ENCODE measurements at regions not wholly inside any gene's neighbourhood (a gene's known extent, or its start where the extent isn't known, plus 50 kb on each side); places are given as distances from the start of the nearest gene placed in this dataset.

- no peak for DNase-seq
Measured at GRCh38 chr1:229069176-229069575, 201.7 kb upstream of the RAB4A start.

GRCh38 chr1:229070168-229070567 lies 200.7 kb upstream of the RAB4A start:
- DNase-seq: no peak

DNA sequence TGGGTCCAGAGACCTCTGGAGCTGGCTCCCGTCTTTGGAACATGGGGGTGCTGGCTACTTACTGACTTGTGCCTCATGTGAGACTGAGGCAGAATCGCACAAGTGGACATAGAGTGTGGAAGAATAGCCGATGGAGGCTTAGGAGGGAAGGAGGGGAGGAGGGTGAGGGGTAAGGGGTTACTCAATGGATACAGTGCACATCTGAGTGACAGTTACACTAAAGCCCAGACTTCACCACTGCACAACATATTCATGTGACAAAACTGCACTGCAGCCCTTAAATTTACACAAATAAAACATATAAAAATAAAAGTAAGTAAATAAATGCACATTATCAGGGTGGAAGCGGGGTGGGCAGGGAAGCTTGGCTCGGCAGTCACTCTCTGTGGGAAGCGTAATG lies 197.7 kb upstream of the RAB4A start:
- no peak for DNase-seq

GRCh38 chr1:229075217-229075616 lies 195.7 kb upstream of the RAB4A start:
- no peak for DNase-seq

- no peak for DNase-seq
Measured at GRCh38 chr1:229075716-229076115, 195.2 kb upstream of the RAB4A start.

DNA sequence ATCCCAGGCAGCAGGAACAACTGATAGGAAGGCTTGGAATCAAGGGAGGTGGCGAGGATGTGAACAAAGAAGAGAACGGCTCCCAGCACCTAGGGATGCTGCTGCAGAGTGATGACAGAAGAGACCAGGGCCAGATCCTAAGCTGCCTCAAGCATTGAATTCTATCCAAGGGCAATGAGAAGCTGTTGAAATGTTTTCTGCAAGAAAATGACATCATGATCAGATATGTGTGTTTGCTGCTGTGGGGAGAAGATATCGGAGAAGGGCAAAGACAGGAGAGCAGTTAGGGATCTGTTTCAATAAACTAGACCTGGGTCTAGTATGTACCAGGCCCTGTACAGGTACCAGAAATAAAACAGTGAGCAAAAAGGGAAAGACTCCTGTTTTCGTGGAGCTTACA lies 194.7 kb upstream of the RAB4A start:
- no peak for DNase-seq

DNA sequence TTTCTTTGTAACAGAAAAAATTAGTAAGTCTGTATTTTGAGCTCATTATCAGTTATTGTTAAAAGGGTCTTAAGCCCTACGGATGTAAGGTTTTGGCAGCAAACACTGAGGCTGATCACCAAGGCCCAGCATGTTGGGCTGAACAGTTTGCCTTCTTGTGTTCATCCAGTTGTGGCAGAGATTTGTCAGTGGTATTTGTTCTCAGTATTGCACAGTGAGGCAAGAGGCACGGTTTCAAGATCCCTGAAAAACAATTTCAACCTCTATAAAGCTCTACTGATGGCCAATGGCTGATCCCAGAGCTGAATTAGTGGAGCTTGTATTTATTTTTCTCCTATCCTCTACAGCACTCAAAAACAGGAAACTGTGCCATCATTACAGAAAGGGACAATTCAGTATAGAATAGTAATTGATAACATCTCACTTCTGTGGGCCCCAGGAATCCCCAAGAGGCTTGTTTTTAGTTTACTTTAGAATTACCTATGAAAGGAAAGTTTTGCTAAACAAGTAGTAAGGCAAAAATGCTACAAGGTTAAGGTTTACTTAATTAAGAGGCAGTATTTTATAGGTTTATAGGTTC lies 191.8 kb upstream of the RAB4A start:
- no peak for DNase-seq

DNA sequence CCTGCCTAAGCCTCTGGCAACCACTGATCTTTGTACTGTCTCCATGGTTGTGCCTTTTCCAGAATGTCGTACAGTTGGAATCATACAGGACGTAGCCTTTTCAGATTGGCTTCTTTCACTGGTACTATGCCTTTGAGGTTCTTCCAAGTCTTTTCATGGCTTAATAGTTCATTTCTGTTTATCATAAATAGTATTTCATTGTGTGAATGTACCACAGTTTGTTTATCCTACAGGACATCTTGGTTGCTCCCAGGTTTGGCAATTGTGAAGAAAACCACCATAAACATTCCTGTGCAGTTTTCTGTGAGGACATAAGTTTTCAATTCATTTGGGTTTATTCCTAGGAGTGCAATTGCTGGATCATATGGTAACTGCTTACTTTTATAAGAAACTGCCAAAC lies 190.6 kb upstream of the RAB4A start:
- no peak for DNase-seq

- no peak for DNase-seq
Measured at GRCh38 chr1:229085291-229085690, 185.6 kb upstream of the RAB4A start.

GRCh38 chr1:229086091-229086490 lies 184.8 kb upstream of the RAB4A start:
- no peak for DNase-seq

DNA sequence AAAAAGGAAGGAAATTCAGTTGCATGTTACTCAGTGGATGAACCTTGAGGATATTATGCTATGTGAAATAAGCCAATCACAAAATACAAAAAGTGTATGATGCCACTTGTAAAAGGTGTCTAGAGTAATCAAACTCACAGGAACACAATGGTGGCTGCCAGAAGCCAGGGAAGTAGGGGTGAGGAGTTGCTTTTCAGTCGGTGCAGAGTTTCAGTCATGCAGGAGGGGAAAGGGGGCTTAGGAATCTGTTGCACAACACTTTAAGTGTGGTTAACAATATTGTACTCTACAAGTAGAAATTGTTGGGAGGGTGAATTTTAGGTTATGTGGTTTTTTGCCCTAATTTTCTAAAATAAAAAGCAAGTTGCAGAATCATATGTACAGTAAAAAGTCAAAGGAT lies 184.2 kb upstream of the RAB4A start:
- no peak for DNase-seq

DNA sequence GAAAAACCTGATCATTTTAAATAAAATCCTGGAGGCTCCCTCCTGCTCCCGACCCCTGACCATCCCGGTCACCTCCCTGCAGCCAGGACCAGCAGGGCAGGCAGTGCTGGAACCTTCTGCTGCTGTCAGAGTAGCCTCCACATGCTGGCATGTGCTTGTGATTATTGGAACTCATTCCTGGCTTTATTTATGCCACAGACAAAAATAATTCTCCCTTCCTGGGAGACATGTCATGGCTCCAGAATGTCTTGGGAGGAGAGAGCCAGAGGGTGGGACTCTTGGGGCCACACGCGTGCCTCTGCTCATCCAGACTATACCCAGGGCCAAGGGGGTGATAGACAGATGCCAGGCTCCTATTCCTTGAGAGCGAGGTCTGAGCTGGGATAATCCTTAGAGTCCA lies 183.6 kb upstream of the RAB4A start:
- no peak for DNase-seq

DNA sequence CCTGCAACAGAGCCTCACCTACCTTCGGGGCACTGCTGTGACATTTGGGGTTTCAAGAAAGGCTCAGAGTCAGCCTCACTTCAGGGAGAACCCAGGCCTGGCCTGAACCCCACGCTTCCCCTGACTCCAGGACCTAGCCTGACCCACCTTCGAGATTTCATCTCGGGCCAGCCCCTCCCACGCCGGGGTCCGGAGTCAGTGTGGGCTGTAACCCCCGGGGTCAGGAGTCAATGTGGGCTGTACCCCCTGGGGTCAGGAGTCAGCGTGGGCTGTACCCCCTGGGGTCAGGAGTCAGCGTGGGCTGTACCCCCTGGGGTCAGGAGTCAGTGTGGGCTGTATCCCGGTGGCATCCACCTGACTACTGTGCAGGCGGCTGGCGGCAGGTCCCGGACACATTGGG lies 183.0 kb upstream of the RAB4A start:
- no peak for DNase-seq

- no peak for DNase-seq
Measured at GRCh38 chr1:229088711-229089110, 182.2 kb upstream of the RAB4A start.

DNA sequence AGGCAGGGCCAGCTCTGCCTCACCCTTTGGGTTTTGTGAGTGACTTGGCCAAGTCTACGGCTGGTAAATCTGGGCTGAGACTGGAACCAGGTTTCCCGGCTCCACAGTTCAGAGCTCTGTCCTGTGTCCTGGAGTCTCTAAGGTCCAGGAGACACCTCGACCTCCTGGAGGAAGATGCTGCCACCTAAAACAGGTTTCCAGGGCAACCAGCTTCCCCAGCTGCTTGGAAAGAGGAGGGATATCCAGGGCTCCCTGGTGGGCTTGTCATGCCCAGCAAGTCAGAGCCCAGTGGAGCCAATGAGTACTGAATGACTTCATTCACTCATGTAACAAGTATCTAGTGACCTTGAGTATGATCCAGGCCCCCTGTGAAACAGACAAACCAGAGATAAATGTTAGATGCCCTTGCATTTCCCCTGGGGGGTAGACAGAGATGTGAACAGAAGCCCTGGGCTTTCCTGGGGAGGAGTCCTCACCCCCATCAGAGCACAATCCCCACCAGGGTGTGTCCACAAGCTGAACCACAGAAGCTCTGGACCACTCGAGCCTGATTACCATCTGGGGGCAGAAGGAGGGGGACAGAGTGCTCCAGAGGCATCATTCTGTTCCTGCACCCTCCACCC lies 181.2 kb upstream of the RAB4A start:
- DNase-seq: no peak

DNA sequence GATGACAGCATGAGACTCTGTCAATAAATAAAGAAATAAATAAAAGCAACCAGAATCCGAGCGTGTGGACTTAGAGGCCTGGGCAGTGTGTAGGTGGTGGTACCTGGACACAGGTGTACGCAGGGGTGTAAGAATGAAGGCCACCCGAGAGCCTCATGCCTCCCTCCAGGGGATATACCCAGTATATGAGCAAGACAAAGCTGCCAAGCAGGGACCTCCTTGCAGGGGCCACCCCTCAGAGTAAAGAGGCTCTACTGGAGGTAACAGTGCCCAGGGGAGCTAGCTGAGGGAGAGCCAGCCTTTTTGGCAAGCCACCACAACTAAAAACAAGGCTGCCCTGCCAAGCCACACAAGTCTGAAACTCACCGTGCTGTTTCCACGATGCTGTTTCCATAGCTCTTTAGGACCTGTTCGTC lies 179.2 kb upstream of the RAB4A start:
- DNase-seq: no peak

DNA sequence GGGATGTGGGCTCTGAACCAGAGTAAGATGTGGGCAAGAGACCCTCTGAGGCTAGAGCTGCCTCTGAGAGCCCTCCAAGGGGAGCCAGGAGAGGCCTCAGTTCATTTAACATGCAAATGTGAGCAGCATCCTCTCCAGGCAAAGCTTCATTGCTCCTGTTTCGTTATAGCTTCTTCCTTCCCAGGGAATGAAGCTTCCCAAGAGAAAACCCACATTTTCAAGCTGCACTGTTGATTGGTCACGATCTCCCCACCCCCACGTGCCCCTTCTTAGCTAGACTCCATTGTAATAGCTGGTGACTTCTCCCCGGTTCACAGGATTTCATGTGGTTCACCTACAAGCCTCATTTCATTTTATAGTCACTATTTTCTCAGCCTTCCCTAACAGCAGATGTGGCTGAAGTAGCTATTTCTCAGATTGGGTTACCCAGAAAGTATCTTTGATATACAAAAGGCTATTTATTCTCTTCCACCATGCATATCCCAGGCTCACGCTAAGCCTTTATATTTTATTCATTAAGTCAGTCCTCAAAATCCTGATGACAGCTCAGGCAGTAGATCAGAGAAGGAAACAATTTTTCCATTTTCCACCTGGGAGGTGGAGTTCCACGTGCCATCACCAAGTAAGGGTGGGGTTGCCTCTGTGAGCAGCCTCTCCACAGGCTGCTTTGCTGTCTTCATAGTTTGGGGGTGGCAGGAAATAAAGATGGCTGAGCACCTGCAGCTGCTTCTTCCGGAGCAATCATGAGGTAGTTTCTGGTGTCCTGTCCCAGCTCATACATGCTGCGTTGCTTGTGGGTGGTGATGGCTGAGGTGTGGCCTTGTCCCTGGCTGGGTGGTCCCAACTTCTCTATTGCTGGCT lies 178.3 kb upstream of the RAB4A start:
- no peak for DNase-seq

DNA sequence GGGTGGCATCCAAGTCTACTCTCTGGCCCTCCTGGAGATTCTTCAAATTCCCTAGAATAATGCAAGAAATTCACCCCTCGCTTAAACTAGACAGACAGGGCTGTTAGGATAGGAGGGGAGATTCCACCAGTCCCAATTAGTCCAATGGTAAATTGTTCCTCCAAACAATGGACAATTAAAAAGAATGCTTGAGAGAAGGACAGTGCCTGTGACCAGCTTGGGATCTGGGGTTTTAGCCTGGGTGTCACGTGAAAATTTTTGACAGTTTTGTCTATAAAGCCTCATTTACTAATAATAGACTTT lies 177.7 kb upstream of the RAB4A start:
- no peak for DNase-seq

GRCh38 chr1:229093609-229094336 lies 177.1 kb upstream of the RAB4A start:
- no peak for DNase-seq

GRCh38 chr1:229094476-229095311 lies 176.2 kb upstream of the RAB4A start:
- DNase-seq: no peak

DNA sequence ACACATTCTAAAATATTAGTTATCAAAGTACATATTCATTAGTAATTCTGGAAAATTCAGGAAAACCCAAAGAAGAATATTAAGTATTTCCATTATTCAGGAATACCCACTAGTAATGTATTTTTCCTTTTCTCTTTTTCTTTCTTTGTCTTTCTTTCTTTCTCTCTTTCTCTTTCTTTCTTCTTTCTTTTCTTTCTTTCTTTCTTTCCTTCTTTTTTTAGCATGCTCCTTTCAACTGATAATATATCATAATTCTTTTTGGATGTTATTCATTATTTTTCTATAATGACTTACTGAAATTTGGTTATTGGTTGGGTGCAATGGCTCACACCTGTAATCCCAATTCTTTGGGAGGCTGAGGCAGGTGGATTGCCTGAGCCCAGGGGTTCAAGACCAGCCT lies 175.6 kb upstream of the RAB4A start:
- no peak for DNase-seq

DNA sequence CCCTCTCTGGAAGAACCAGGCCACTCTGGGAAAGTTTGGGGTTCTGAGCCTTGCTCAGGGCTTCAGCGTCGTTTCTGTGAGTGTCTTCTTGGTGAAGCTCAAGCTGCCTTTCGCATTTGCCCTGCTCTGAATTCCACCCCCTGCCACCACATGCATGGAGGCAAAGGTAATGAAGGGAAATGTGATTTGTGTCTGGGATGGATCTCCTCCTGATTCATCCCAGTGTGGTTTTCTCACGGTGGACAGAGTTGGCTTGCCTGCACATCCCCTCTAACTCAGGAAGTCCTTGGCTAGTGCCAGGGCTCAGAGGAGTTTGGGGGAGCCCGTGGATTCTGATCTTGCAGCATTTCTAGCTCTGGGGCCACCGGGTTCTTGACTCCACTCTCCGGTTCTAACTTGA lies 173.6 kb upstream of the RAB4A start:
- no peak for DNase-seq

GRCh38 chr1:229098361-229098760 lies 172.6 kb upstream of the RAB4A start:
- DNase-seq: no peak
